ENCODE measurements at regions not wholly inside any gene's neighbourhood (a gene's known extent, or its start where the extent isn't known, plus 50 kb on each side); places are given as distances from the start of the nearest gene placed in this dataset.
"Not testable (repeated sequence)": the region's sequence is repeated elsewhere in the genome, so short reads cannot be mapped to it uniquely, and the experiment has no call there.

- no peak for DNase-seq (ENCODE audit: low read depth)
- no peak for TF ChIP-seq CTCF (conservative IDR thresholded peaks at IDR 0.05; ENCODE audit: low read length)
Observed at GRCh38 chr7:49500741-49501140, 272.7 kb upstream of the VWC2 start.

GRCh38 chr7:49507206-49507605 is 266.2 kb upstream of the VWC2 start:
- not testable (repeated sequence) for H3K4me3 ChIP-seq (ENCODE audit: low read length)

More at GRCh38 chr7:49500741-49501140, 272.7 kb upstream of the VWC2 start:
- H3K4me3 ChIP-seq (ENCODE audit: low read length) = no peak overlapping the region

GRCh38 chr7:49513911-49514310 is 259.5 kb upstream of the VWC2 start:
- H3K4me3 ChIP-seq (ENCODE audit: low read length) = no peak overlapping the region
- DNase-seq (ENCODE audit: low read depth) = no peak
- no peak for TF ChIP-seq CTCF (conservative IDR thresholded peaks at IDR 0.05; ENCODE audit: low read length)

More at GRCh38 chr7:49507206-49507605, 266.2 kb upstream of the VWC2 start:
- not testable (repeated sequence) for DNase-seq (ENCODE audit: low read depth)

- no peak overlapping the region for H3K4me3 ChIP-seq (ENCODE audit: low read length)
- no peak for DNase-seq (ENCODE audit: low read depth)
- TF ChIP-seq CTCF (conservative IDR thresholded peaks at IDR 0.05; ENCODE audit: low read length) = no peak
Observed at GRCh38 chr7:49520951-49521350, 252.5 kb upstream of the VWC2 start.

GRCh38 chr7:49522111-49522510 is 251.3 kb upstream of the VWC2 start:
- H3K4me3 ChIP-seq (ENCODE audit: low read length) = no peak overlapping the region
- DNase-seq (ENCODE audit: low read depth) = no peak
- TF ChIP-seq CTCF (conservative IDR thresholded peaks at IDR 0.05; ENCODE audit: low read length) = no peak

GRCh38 chr7:49523870-49524269 is 249.6 kb upstream of the VWC2 start:
- H3K4me3 ChIP-seq (ENCODE audit: low read length) = no peak overlapping the region
- TF ChIP-seq CTCF (conservative IDR thresholded peaks at IDR 0.05; ENCODE audit: low read length) = no peak
- no peak for DNase-seq (ENCODE audit: low read depth)

- no peak for TF ChIP-seq CTCF (conservative IDR thresholded peaks at IDR 0.05; ENCODE audit: low read length)
- H3K4me3 ChIP-seq (ENCODE audit: low read length) = no peak overlapping the region
- DNase-seq (ENCODE audit: low read depth) = no peak
Observed at GRCh38 chr7:49527182-49527581, 246.3 kb upstream of the VWC2 start.

GRCh38 chr7:49530481-49530880 is 243.0 kb upstream of the VWC2 start:
- no peak overlapping the region for H3K4me3 ChIP-seq (ENCODE audit: low read length)
- no peak for DNase-seq (ENCODE audit: low read depth)
- TF ChIP-seq CTCF (conservative IDR thresholded peaks at IDR 0.05; ENCODE audit: low read length) = no peak

Measured in AG10803 (cell line).